GM18508 (cell line): ENCODE measurements at regions not wholly inside any gene's neighbourhood (a gene's known extent, or its start where the extent isn't known, plus 50 kb on each side); places are given as distances from the start of the nearest gene placed in this dataset.

Experiments used
- ATAC-seq: cut with Tn5 transposase; IDR thresholded peaks from one replicate; pipeline ENCODE4 v1.9.1; 2021; ENCODE audit warnings: moderate number of reproducible peaks; ENCODE audit not compliant: insufficient read depth, unreplicated experiment

GRCh38 chr11:26837154-26837553 lies 115.3 kb upstream of the SLC5A12 start:
- no peak for ATAC-seq

- no peak for ATAC-seq
Observed at GRCh38 chr11:26839911-26840698, 118.2 kb upstream of the SLC5A12 start.

DNA sequence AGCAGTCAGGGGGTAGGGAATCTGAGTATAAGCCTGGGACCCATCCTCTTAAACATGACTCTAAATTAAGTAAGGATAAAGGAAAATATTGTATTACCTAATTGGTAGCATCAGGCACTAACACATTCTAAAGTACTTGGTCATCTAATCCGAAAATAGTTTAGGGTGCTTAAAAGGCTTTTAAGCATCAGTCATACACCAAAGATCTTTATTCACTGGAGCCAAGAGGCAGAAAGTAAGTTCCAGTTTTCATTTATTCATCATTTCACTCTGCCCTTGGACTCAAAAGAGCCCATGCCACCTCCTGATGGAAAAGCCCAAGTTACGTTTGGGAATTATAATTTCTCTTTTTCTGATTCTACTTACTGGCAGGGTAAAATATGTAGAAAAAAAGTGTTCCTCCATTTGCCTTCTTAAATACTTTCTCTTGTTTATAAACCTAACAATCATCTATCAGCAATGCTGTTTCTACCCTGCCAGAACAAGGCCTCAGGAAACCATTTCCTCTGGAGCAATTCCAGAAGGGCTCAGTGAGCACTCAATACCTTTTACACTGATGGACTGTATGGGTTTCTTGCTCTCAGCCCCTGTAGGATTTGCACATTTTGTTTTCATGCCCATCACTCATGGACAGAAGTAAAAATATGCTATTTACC lies 120.1 kb upstream of the SLC5A12 start:
- no peak for ATAC-seq

- ATAC-seq: no peak
Observed at GRCh38 chr11:26842478-26843282, 120.8 kb upstream of the SLC5A12 start.

DNA sequence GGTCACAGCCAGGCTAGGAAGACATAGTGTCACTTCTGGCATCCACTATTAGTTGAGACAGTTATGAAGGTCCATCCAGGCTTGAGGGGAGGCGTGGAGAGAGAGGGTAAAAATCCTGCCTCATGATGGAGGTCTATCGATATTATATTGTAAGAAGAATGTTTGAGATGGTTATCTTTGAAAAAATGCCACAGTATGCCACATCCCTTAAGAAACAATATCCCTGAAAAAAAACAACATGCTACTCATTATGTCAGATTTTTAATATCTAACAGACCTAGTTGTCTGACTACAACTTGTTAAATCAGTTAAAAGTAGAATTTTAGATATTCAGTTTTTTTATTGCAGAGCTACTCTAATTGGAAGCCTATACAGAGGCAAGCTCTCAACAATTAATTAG lies 121.7 kb upstream of the SLC5A12 start:
- ATAC-seq: no peak

DNA sequence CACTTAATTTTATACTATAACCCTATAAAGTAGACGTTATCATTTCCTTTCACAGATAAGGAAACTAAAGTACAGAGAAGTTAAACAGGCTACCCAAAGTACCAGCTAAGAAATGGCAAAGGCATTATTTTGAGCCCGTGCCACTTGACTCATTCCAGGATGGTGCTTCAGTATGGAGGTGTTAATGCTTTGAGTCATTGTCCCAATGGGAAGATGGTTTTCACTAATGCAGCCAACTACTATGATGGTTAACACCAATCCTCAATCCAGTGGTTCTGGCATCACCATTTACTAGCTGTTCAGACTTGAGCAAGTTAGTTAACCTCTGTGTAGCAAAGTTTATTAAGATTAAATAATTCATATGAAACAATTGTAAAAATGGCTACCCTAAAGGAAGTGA lies 123.1 kb upstream of the SLC5A12 start:
- no peak for ATAC-seq

DNA sequence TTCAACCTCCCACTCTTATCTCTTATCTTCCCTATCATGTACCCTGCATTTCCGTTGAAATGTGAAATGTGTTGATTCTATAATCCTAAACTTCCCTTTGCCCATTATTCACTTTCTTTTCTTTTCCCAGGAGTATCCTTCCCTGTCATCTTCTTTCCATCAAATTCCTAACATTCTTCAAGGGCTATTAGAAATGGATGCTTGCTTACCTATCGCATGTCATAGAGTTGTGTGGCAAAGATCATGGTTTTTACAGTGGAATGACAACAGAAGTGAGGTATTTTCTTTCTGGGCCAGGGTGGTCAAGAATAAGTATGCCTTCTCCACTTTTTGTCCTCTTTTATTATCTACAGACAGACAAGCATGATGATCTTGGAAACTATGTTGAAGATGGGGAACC lies 124.4 kb upstream of the SLC5A12 start:
- ATAC-seq: no peak

DNA sequence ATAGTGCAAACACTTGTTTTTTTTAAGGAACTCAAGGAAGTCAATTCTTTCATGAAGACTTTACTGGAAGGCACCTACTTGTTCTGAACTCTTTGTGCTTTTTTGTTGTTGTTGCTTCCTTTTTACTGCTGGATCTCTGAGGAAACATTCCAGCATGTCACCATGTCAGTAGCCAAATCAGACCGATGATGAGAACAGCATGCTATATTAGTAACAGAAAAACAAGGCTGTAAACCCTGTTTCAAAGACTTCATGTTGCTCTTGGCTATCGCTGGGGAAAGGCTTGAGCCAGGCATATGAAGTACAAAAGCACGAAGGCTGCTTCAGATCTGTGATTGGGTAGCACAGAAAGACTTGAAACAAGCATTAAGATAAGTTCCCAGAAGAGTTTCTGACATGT lies 125.6 kb upstream of the SLC5A12 start:
- no peak for ATAC-seq

DNA sequence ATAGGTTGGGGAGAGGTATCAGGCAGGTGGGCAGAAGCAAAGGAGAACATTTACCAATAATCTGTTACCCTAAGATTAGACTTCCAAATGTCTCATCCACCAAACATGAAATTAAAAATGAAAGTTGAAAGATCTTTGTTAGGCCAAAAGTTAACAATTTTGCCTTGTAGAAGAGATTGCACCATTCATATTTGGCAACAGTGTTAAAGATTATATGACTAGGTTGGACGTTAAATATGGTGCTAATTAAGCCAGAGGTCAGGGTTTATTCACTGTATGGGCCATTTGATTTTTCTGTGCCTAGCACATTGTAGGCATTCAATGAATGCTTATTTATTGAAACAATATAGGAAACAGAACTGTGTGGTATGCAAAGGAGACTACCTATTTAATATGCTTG lies 126.1 kb upstream of the SLC5A12 start:
- no peak for ATAC-seq

DNA sequence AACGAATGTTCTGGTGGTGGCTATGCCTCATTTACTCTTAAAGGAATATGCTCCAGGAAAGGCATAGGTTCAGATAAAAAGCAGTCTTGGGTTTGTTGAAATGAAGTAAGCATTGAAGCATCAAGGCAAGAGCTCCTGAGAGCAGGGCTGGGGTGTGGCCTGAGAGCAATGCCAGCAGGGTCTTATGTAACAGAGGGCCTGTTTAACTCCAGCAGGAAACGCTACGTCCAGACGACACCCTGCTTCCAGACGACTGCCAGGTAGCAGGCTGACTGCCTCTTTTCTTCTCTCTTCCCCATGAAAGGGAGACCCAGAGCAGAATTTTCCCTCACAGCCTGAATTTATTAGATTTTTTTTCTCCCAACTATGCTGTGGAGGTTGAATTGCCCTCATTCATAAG lies 127.2 kb upstream of the SLC5A12 start:
- ATAC-seq: no peak

DNA sequence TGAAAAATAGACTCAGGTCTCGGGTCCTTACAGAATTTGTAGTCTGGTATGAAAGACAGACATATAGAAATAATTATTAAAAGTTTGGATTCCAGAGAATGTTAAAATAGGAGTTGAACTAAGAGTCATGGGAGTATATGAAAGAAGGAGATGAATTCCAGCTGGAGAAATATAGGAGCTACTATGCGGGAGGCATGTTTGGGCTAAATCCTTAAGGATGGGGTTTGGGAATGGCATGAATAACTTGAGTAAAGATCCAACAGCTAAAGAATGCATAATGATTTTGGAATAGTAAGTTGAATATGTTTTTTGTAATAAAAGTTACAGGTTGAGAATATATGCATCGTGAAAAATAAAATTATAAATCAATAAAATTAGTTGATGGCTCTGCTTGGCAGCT lies 129.4 kb upstream of the SLC5A12 start:
- no peak for ATAC-seq

DNA sequence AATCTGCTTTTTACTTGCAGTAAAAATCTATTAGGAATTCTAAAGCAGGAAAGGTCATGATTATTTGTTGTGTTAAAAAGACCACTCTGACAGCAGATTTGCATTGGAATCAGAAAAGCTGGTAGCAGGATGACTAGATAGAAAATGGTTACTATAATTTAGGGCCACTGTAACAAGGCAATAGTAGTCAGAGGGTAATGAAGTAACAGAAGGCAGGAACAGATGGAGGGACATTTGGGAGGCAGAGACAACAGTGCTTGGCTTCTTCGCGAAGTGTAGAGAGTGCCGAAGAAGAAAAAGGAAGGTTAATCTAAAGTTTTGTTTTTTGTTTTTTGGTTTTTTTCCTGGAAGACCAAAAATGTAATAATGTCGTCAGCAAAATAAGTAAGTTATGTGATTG lies 129.8 kb upstream of the SLC5A12 start:
- ATAC-seq: no peak

- no peak for ATAC-seq
Observed at GRCh38 chr11:26858098-26858497, 135.8 kb upstream of the FIBIN start.

DNA sequence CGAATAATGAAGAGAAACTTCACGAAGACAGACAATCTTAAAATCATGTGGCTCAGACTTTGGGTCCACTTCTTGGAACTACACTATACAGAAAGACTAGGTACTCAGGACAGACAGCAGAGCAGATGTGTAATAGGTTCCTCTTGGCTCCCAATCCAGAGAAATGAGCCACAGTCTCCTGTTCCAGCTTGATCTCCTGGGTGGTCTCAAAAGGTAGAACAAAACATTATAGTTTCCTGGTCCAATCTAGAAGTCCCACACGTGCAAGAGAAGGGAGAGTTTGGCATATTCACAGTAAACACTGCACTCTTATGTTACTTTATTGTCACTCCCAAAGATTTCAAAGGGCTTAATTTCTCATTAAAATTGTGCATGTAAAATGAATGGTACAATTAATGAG lies 134.5 kb upstream of the FIBIN start:
- ATAC-seq: no peak

GRCh38 chr11:26860091-26860780 lies 133.7 kb upstream of the FIBIN start:
- no peak for ATAC-seq

GRCh38 chr11:26860895-26861294 lies 133.0 kb upstream of the FIBIN start:
- no peak for ATAC-seq

- no peak for ATAC-seq
Observed at GRCh38 chr11:26862801-26863200, 131.1 kb upstream of the FIBIN start.

GRCh38 chr11:26865703-26866102 lies 128.2 kb upstream of the FIBIN start:
- no peak for ATAC-seq

- ATAC-seq: no peak
Observed at GRCh38 chr11:26867286-26867685, 126.6 kb upstream of the FIBIN start.

- no peak for ATAC-seq
Observed at GRCh38 chr11:26878959-26879581, 114.8 kb upstream of the FIBIN start.
